ENCODE measurements at regions not wholly inside any gene's neighbourhood (a gene's known extent, or its start where the extent isn't known, plus 50 kb on each side); places are given as distances from the start of the nearest gene placed in this dataset.

GRCh38 chr4:169811476-169811875, 53.7 kb upstream of the HPF1 start:
- POLR2A ChIA-PET: no interaction called here
- Histone ChIP-seq H3K4me1 (ENCODE audit: control insufficient read depth, insufficient read depth, low read length) (no peaks in the 10 kb centered on the region), H3K9me3 (ENCODE audit: control insufficient read depth, insufficient read depth, low read depth, low read length) (no peaks in the 10 kb centered on the region), H3K27ac (ENCODE audit: extremely low read depth, low read depth, low read length) (no peak overlapping the region), H3K4me3 (ENCODE audit: low read depth, low read length) (no peak overlapping the region), H3K36me3 (ENCODE audit: control insufficient read depth in 2 of 2, insufficient read depth in 1 of 2, low read length in 2 of 2) (no peaks in the 10 kb centered on the region)
- CTCF ChIA-PET: interaction anchor here (0.6 to 2.7 kb wide), 9 partner anchors 19 to 234 kb away, joined by 3 to 10 read pairs (median 6); partner anchors contain the start of genes MFAP3L and NEK1
- TF ChIP-seq, protein P1, sequence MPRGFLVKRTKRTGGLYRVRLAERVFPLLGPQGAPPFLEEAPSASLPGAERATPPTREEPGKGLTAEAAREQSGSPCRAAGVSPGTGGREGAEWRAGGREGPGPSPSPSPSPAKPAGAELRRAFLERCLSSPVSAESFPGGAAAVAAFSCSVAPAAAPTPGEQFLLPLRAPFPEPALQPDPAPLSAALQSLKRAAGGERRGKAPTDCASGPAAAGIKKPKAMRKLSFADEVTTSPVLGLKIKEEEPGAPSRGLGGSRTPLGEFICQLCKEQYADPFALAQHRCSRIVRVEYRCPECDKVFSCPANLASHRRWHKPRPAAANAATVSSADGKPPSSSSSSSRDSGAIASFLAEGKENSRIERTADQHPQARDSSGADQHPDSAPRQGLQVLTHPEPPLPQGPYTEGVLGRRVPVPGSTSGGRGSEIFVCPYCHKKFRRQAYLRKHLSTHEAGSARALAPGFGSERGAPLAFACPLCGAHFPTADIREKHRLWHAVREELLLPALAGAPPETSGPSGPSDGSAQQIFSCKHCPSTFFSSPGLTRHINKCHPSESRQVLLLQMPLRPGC (tag by site-specific recombination; IDR thresholded peaks at IDR 0.05): no peak
- TF ChIP-seq MYNN (tag by site-specific recombination; IDR thresholded peaks at IDR 0.05; ENCODE audit: borderline replicate concordance): no peak
- no peak for TF ChIP-seq ZXDB (tag by site-specific recombination; IDR thresholded peaks at IDR 0.05)
- no peak for TF ChIP-seq PRDM1 (tag by site-specific recombination; IDR thresholded peaks at IDR 0.05)
- TF ChIP-seq, protein P2, sequence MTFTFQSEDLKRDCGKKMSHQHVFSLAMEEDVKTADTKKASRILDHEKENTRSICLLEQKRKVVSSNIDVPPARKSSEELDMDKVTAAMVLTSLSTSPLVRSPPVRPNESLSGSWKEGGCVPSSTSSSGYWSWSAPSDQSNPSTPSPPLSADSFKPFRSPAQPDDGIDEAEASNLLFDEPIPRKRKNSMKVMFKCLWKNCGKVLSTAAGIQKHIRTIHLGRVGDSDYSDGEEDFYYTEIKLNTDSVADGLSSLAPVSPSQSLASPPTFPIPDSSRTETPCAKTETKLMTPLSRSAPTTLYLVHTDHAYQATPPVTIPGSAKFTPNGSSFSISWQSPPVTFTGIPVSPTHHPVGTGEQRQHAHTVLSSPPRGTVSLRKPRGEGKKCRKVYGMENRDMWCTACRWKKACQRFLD (tag by site-specific recombination; IDR thresholded peaks at IDR 0.05): no peak
- no peak for TF ChIP-seq CTCF (tag by site-specific recombination; IDR thresholded peaks at IDR 0.05)
- TF ChIP-seq, protein P3, sequence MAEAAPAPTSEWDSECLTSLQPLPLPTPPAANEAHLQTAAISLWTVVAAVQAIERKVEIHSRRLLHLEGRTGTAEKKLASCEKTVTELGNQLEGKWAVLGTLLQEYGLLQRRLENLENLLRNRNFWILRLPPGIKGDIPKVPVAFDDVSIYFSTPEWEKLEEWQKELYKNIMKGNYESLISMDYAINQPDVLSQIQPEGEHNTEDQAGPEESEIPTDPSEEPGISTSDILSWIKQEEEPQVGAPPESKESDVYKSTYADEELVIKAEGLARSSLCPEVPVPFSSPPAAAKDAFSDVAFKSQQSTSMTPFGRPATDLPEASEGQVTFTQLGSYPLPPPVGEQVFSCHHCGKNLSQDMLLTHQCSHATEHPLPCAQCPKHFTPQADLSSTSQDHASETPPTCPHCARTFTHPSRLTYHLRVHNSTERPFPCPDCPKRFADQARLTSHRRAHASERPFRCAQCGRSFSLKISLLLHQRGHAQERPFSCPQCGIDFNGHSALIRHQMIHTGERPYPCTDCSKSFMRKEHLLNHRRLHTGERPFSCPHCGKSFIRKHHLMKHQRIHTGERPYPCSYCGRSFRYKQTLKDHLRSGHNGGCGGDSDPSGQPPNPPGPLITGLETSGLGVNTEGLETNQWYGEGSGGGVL (tag by site-specific recombination; IDR thresholded peaks at IDR 0.05): no peak
- TF ChIP-seq ZSCAN4 (tag by site-specific recombination; IDR thresholded peaks at IDR 0.05): no peak
- TF ChIP-seq ZEB2 (tag by site-specific recombination; IDR thresholded peaks at IDR 0.05): no peak
- no peak for TF ChIP-seq ZNF660 (tag by site-specific recombination; IDR thresholded peaks at IDR 0.05)
- TF ChIP-seq MEIS1 (CRISPR knock-in tag; IDR thresholded peaks at IDR 0.05; ENCODE audit: borderline replicate concordance): no peak
- no peak for TF ChIP-seq ZNF302 (tag by site-specific recombination; IDR thresholded peaks at IDR 0.05; ENCODE audit: low read depth)
- no peak for TF ChIP-seq ZNF221 (tag by site-specific recombination; IDR thresholded peaks at IDR 0.05; ENCODE audit: borderline replicate concordance)
- TF ChIP-seq ZNF488 (tag by site-specific recombination; IDR thresholded peaks at IDR 0.05): no peak
- TF ChIP-seq HOXC10 (CRISPR knock-in tag; IDR thresholded peaks at IDR 0.05): no peak
- no peak for TF ChIP-seq ZNF501 (tag by site-specific recombination; IDR thresholded peaks at IDR 0.05)
- TF ChIP-seq ZNF423 (tag by site-specific recombination; IDR thresholded peaks at IDR 0.05): no peak
- TF ChIP-seq ZSCAN18 (tag by site-specific recombination; IDR thresholded peaks at IDR 0.05): no peak
- no peak for TF ChIP-seq ZNF692 (tag by site-specific recombination; IDR thresholded peaks at IDR 0.05)
- TF ChIP-seq, protein P4, sequence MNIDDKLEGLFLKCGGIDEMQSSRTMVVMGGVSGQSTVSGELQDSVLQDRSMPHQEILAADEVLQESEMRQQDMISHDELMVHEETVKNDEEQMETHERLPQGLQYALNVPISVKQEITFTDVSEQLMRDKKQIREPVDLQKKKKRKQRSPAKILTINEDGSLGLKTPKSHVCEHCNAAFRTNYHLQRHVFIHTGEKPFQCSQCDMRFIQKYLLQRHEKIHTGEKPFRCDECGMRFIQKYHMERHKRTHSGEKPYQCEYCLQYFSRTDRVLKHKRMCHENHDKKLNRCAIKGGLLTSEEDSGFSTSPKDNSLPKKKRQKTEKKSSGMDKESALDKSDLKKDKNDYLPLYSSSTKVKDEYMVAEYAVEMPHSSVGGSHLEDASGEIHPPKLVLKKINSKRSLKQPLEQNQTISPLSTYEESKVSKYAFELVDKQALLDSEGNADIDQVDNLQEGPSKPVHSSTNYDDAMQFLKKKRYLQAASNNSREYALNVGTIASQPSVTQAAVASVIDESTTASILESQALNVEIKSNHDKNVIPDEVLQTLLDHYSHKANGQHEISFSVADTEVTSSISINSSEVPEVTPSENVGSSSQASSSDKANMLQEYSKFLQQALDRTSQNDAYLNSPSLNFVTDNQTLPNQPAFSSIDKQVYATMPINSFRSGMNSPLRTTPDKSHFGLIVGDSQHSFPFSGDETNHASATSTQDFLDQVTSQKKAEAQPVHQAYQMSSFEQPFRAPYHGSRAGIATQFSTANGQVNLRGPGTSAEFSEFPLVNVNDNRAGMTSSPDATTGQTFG (tag by site-specific recombination; IDR thresholded peaks at IDR 0.05; ENCODE audit: borderline replicate concordance): no peak
